RWPE2 (cell line): ENCODE measurements at regions not wholly inside any gene's neighbourhood (a gene's known extent, or its start where the extent isn't known, plus 50 kb on each side); places are given as distances from the start of the nearest gene placed in this dataset.

Source experiments
- ATAC-seq: fragments of 200-7000 bp; cut with Tn5 transposase; 3 replicates; pipeline ENCODE4 v1.9.1; 2021; ENCODE audit warnings: low read depth
- DNase-seq: peaks from one replicate; pipeline ENCODE4 v3.0.0-alpha.2; 2020; ENCODE audit warnings: low spot score
- H3K27ac ChIP-seq: fragments of 450-650 bp; 2 replicates; pipeline ENCODE4 v1.5.1; 2017; ENCODE audit warnings: mild to moderate bottlenecking; ENCODE audit not compliant: poor library complexity, severe bottlenecking
- H3K27me3 ChIP-seq: fragments of 250-450 bp; sonication (Bioruptor Pico); 2 replicates; pipeline ENCODE4 v1.5.1; 2021; ENCODE audit warnings: mild to moderate bottlenecking, moderate library complexity; ENCODE audit not compliant: insufficient read depth, poor library complexity, severe bottlenecking
- H3K36me3 ChIP-seq: fragments of 250-450 bp; sonication (Bioruptor Pico); 2 replicates; pipeline ENCODE4 v1.5.1; 2020; ENCODE audit warnings: low read depth, mild to moderate bottlenecking, moderate library complexity
- H3K4me1 ChIP-seq: fragments of 250-450 bp; sonication (Bioruptor Pico); 2 replicates; pipeline ENCODE4 v1.5.1; 2021; ENCODE audit warnings: mild to moderate bottlenecking, moderate library complexity; ENCODE audit not compliant: insufficient read depth, poor library complexity, severe bottlenecking
- H3K4me3 ChIP-seq: fragments of 250-450 bp; sonication (Bioruptor Pico); 2 replicates; pipeline ENCODE4 v1.5.1; 2021; ENCODE audit warnings: mild to moderate bottlenecking, moderate library complexity; ENCODE audit not compliant: severe bottlenecking
- H3K9me3 ChIP-seq: fragments of 250-450 bp; sonication (Bioruptor Pico); 2 replicates; pipeline ENCODE4 v1.5.1; 2021; ENCODE audit warnings: mild to moderate bottlenecking, moderate library complexity; ENCODE audit not compliant: severe bottlenecking
- CTCF ChIP-seq: fragments of 450-650 bp; IDR thresholded peaks from one replicate; pipeline ENCODE4 v1.5.1; 2017; ENCODE audit warnings: mild to moderate bottlenecking, moderate library complexity; ENCODE audit not compliant: poor library complexity, severe bottlenecking

- H3K4me1 ChIP-seq, result no peaks in the 10 kb centered on the region
- DNase-seq (no peak), ATAC-seq (no peak)
- H3K4me3 ChIP-seq, result no peak overlapping the region
- H3K36me3 ChIP-seq, result no peaks in the 10 kb centered on the region
- H3K27ac ChIP-seq, result no peak overlapping the region
- H3K9me3 ChIP-seq, result no peaks in the 10 kb centered on the region
- no peak for TF ChIP-seq CTCF
- no peaks in the 10 kb centered on the region for H3K27me3 ChIP-seq
Measured at GRCh38 chr12:103140286-103140685, 182.8 kb downstream of the ASCL1 start.

GRCh38 chr12:103144278-103144677 lies 186.8 kb downstream of the ASCL1 start:
- ATAC-seq (no peak), DNase-seq (no peak)
- Histone ChIP-seq H3K4me1 (no peaks in the 10 kb centered on the region), H3K27ac (no peak overlapping the region), H3K4me3 (no peak overlapping the region), H3K9me3 (no peaks in the 10 kb centered on the region), H3K36me3 (no peaks in the 10 kb centered on the region), H3K27me3 (no peaks in the 10 kb centered on the region)
- TF ChIP-seq CTCF, result no peak

- ATAC-seq (no peak), DNase-seq (no peak)
- no peak overlapping the region for H3K4me3 ChIP-seq
- no peaks in the 10 kb centered on the region for H3K4me1 ChIP-seq
- H3K9me3 ChIP-seq, result no peaks in the 10 kb centered on the region
- H3K27ac ChIP-seq, result no peak overlapping the region
- TF ChIP-seq CTCF, result no peak
- no peaks in the 10 kb centered on the region for H3K36me3 ChIP-seq
- H3K27me3 ChIP-seq, result no peaks in the 10 kb centered on the region
Measured at GRCh38 chr12:103160622-103161021, 203.1 kb downstream of the ASCL1 start.

GRCh38 chr12:103161582-103162362 lies 204.3 kb downstream of the ASCL1 start:
- TF ChIP-seq CTCF, result no peak
- Histone ChIP-seq H3K27ac (no peak overlapping the region), H3K27me3 (no peaks in the 10 kb centered on the region), H3K4me1 (no peaks in the 10 kb centered on the region), H3K36me3 (no peaks in the 10 kb centered on the region), H3K4me3 (no peak overlapping the region), H3K9me3 (no peaks in the 10 kb centered on the region)
- DNase-seq (no peak), ATAC-seq (no peak)

GRCh38 chr12:103166949-103167348 lies 209.5 kb downstream of the ASCL1 start:
- H3K27ac ChIP-seq, result no peak overlapping the region
- no peaks in the 10 kb centered on the region for H3K9me3 ChIP-seq
- ATAC-seq, result no peak
- no peaks in the 10 kb centered on the region for H3K36me3 ChIP-seq
- no peaks in the 10 kb centered on the region for H3K27me3 ChIP-seq
- no peak for DNase-seq
- H3K4me1 ChIP-seq, result no peaks in the 10 kb centered on the region
- no peak overlapping the region for H3K4me3 ChIP-seq
- TF ChIP-seq CTCF, result no peak
